SKM-1 (cell line): ENCODE measurements at regions not wholly inside any gene's neighbourhood (a gene's known extent, or its start where the extent isn't known, plus 50 kb on each side); places are given as distances from the start of the nearest gene placed in this dataset.

Experiments
- DNase-seq: peaks from one replicate; lab custom pipeline; 2025; ENCODE audit not compliant: unreplicated experiment; lab: John Stamatoyannopoulos, UW

DNA sequence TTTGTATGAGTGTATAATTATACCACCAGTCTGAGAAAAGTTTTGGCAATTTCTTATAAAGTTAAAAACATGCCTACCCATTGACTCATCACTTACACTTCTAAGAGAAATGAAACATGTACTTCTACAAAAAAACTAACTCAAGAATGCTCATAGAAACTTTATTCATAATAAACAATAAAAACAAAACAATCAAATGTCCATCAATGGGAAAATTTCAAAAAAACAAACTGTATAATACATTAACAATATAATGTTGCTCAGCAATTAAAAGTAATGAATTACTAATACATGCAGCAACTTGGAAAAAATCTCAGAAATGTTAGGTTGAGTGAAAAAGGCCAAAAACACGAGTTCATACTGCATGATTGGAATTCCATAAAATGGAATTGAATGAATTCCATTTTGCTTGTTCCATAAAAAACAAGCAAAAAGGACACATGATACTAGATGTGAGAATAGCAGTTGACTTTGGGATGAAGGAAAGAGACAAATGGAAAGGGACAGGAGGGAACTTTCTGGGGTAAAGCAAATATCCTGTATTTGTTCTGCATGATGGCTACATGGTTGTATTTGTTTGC, 726.6 kb downstream of the RFPL4B start:
- no peak for DNase-seq

DNA sequence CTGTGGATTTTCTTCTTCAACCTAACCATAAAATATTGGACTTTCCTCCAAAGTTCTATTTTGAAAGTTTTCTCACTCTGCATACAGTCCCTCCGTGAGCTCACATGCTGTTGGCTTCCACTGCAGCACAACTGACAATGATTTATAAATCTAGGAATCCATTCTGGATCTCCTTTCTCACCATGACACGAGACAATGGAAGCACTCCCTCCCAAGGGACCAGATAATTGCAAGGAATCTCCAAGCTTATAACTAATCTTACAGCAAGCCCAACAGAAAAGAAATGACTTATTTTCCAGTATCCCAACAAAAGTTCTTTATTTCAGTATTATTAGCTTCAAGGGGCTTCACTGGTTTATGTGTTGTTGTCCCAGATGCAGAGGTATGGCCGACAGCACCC, 729.0 kb downstream of the RFPL4B start:
- no peak for DNase-seq

DNA sequence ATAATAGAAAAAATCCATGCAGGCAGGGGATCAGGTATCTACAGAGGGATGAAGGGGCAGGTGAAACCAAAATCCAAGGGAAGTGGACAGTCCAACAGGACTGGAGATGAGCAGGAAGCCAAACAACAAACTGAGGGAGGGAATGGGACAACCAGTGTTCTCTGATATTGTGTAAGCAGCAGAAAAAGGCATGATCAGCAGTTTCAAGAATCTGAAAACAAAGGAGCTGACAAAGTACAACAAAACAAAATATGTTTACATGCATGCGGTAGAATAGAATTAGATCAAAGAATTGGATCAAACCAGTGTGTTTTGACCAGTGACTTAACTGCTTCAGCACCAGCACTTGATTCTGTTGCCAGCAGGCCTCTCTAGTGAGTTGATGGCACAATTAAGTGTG, 729.7 kb downstream of the RFPL4B start:
- no peak for DNase-seq

DNA sequence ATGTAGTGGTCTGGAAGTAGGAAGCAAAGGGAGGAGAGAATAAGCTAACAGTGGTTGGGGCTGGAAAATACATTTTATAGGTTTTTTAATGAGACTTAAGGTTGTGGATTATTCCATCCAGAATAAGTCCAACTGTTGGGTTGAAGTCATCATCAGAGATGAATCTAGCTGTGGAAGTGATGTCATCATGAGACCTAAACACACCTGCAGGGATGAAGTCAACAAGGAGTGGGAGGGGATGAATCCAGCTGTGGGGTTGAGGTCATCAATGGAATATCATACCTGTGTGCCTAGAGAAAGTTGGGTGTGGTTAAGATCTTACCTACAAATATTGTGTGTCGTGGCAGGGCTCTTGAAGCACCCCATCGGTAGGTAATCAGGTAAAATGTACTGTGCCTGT, 730.7 kb downstream of the RFPL4B start:
- DNase-seq, result no peak

DNA sequence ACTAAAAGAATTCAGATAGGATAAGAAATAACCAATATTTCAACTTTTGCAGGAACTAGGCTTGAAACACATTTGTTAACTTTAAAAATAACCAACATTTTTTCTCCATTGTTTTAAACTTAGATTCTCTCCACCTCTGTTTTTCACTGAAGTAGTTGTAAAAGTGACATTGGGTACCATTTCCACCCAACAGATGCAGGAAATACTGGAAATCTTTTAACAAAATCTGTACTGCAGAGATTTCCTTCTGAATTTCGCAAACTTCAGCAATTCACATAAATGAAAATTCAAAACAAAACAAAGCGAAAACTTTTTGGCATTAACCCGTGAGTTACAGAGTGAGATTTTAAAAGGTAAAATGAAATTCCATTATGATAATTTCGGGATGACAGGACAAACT, 731.7 kb downstream of the RFPL4B start:
- no peak for DNase-seq

DNA sequence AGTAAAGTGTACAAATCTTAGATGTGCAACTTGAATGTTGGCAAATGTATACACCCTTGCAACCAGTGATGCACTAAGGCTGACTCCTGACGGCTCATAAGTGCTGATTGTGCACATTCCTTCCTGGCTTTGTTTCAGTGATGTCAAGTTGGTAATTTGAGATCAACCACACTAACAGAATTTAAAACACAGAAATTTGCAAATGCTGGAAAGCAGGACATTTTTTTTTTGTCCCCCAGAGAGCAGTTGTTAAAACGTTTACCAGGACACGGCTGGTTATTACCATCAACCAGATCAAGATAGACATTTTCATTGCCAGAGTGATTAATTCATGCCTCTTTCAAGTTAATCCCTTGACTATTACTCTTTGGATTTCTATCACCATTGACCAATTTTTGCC, 735.6 kb downstream of the RFPL4B start:
- no peak for DNase-seq

DNA sequence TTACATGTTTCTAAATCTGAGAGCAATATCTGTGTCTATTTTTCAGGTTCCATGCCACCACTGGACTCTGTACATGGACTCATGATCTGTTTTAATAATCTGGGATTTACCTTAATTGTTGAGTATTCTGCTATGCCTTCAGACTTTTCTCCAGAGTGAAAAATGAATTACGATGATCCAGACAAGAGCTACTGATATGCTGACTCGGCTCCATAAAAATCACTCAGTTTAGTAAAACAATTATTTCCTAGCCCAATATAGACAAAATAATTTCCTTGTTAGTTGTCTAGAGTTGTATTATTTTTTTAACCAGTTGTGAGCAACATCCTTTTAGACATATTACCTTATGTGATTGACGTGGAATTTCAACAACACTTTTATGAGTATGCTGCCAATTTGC, 736.8 kb downstream of the RFPL4B start:
- no peak for DNase-seq

DNA sequence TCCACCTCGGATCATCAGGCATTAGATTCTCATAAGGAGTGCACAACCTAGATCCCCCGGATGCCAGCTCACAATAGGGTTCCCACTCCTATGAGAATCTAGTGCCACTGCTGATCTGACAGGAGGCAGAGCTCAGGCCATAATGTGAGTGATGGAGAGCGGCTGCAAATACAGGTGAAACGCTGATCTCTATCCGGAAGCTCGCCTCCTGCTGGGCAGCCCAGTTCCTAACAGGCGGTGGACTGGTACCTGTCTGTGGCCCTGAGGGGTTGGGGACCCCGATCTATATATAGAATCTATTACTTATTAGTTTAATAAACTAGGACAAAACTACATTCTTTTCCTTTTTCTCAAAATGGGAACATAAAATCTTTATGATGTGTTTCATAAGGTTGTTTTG, 741.9 kb downstream of the RFPL4B start:
- no peak for DNase-seq

DNA sequence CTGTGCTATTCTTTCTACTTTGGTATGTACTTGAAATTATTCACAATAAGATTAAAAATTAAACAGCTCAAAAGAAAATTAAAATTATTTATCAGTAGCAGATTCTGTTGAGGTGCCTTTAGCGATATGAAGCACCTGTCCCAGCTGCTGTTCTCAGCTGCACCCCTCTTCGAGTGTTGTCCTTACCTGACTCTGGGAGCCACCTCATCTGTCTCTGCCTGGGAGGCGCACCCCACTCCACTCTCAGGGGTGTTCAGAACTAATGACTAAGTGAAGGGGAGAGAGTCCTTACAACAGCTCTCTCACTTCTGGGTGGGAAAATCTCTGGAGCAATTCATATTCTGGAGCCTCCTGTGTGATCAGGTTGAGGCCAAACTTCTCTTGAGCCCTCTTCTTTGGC, 745.7 kb downstream of the RFPL4B start:
- DNase-seq, result no peak

DNA sequence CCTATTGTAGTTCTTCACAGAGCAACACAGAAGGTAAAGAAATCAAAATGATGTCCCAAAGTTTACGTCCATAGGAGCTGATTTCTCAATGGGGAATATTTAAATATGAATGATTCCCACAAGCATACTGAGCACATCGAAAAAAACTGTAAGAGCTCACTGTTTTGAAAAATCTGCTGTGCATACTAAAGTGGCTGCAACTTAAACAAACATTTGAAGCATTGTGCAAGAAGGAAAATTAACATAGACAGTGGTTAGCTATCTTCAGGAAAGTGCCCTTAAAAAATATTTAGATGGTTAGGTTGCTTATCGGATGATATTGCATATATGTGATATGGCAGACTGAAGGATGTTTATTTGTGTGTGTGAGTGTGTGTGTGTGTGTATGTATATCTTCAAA, 747.6 kb downstream of the RFPL4B start:
- DNase-seq, result no peak

DNA sequence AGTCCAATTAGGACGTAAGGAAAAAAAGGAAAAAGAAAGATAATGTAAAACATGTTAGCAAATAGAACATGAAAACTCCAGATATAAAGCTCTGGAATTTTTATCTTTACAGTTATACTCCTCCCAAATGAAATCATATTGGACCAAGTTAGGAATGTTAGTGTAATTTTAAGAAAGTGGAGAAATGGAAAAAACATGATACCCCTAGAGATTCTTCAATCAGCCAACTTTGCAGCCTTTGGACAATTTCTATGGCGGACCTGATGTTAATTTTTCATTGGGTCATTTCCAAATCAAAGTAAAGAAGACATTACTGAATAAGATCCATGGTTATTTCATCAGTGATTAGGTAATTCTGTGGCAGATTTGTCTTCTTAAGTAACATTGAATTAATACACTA, 748.7 kb downstream of the RFPL4B start:
- DNase-seq, result no peak

DNA sequence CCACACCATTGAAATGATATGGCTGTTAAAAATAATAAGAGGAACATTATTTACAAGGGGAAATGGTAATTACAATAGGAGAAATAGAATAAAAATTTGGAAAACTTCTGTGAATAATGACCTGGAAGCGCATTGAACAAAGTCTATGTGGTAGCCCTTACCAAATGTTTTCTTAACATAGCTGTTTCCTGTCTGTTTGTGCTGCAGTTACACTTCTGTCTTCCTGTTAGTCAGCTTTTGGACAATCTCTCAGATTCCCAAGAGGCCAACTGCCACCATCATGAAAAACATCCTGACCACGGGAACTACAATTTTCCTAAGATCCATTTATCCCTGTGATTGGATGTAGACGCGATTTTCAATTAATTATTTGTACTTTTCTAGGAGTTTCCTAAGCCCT, 754.4 kb upstream of the MARCKS start:
- DNase-seq, result no peak

DNA sequence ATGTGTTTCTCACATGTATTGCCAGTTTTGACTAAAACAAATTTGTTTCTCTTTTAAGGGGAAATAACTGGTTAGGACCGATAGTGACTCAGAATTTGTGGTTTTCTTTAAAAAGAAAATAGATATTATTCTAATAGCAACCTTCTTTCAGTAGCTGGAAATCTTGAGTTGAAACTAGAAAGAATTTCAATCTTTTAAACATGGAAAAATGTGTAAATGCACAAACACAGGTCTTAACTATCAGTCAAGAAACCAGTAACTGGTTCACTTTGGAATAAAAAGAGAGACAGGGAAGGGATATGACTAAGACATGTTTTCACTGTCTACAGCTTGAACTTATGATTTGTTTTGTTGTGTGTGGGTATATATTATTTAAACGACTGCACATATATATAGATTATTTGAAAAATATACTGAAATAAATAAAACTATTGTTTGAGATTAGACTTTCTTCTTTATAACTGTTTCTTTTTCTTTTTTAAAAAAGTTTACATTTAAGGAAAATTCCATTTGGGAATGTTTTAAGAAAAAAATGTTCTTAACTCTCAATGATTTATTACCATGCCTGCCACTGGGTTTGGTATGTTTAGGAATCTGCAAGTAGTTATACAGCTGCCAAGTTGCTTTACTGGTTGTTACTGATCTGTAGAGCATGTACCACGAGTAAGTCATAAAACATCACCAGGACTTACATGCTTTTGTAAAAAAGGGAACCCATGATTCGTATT, 753.3 kb upstream of the MARCKS start:
- DNase-seq, result no peak

DNA sequence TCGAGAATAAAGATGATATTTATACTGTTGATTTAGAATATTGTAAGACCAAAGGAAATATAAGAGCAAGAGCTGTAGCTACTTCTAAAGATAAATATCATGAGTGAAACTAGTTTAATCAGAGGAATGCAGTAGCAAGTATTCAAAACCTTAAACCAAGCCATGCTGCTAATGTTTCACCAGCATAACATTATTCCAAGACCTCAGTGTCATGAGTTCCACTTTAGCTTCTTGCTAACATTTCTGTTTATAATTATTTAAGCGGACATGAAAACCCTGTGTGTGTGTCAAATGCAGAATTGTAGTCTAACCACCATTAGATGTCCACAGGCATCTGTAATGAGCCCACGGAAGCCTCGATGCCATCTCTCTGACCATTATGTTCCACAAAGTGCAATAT, 752.6 kb upstream of the MARCKS start:
- DNase-seq, result no peak

DNA sequence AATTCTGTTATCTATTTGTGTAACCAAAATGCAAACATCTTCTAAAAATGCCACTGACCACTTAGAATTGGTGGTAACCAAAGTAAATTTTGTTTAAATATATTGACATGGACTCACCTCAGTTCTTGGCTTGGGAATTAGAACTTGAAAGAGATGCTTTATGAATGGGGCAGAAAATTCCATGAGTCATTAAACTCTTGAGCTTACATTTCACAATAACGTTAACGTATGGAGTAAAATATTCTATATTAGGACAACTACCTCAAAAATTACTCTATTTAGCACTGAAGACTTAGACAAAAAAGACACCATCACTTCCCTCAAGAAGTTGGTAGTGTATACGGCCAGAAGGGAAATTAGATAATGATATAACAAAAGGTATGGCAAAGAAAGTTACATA, 752.2 kb upstream of the MARCKS start:
- no peak for DNase-seq

DNA sequence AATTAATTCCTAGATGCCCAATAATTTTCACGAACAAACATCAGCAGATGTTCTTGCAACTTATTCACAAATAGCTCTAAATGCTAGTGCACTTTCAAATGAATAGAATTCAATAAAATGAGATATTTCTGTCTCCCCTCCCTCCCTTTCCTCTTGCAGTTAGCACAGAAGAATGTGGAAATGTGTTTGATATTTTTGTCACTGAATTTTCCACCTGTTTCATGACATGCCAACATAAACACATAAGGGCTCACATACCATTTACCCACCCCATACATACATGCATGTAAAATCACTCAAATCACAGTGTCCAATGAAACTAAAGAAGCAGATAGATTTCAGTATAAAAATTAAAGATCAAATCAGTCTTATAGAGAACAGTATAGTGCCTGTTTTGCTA, 746.9 kb upstream of the MARCKS start:
- DNase-seq, result no peak

DNA sequence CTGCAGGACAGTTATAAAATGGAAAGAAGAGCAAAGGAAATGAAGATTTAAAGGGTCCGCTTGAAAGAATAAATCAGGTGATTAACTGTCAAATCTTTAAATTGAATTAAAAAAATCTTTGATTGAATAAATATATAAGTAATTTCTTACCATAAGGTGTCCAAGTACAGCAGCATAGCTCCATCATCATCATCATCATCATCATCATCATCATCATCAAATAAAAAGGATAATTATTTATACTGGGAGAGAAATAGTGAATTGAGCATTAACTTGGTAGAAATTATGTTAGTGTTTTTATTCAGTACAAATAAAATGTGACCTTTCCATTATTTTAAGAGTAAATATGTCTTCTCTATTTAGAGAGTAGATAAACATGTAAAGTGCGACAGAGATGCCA, 745.6 kb upstream of the MARCKS start:
- DNase-seq, result no peak

DNA sequence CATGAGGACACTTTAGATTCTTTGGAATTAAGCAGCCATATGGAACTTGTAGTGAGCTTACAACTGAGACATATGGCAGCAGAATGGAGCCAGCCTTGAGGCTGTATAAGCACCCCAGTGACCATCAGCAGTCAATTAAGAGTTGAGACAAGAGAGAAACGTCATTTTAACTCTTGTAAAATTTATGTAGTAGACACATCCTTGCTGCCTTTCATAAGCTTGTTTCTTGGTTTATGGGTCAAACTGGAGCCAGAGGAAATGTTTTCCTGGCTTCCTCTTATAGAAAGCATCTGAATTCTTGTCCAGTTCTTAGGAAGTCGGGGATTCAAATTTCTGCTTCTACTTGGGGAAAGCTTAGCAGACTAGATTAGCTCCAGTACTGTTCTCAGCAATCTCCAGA, 745.1 kb upstream of the MARCKS start:
- no peak for DNase-seq

DNA sequence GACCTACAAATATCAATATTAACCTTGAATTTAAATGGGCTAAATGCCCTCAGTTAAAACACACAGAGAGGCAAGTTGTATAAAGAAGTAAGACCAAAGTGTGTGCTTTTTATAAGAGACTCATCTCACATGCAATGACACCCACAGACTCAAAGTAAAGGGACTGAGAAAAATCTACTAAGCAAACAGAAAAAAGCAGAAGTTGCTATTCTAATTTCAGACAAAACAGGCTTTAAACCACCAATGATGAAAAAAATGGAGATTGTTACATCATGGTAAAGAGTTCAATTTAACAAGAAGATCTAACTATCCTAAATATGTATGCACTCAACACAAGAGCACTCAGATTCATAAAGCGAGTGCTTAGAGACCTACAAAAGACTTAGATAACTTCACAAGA, 741.9 kb upstream of the MARCKS start:
- peak; percentile 3 for DNase-seq

DNA sequence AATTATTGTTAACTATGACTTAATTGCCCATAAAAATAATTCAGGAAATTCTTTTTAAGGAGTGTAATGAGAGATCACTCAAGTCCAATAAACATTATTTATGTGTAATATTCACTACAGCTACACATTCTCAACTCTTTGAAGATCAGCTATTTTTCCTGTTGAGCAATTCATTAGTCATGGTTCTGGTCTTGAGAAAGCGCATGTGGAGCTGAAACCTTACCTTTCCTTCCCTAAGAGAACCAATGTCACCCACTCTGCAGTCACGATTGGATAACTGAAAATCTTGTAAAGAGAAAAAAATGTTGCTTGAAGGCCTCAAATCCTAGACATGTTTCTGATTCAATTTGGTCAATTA, 736.9 kb upstream of the MARCKS start:
- DNase-seq, result peak; percentile 3

DNA sequence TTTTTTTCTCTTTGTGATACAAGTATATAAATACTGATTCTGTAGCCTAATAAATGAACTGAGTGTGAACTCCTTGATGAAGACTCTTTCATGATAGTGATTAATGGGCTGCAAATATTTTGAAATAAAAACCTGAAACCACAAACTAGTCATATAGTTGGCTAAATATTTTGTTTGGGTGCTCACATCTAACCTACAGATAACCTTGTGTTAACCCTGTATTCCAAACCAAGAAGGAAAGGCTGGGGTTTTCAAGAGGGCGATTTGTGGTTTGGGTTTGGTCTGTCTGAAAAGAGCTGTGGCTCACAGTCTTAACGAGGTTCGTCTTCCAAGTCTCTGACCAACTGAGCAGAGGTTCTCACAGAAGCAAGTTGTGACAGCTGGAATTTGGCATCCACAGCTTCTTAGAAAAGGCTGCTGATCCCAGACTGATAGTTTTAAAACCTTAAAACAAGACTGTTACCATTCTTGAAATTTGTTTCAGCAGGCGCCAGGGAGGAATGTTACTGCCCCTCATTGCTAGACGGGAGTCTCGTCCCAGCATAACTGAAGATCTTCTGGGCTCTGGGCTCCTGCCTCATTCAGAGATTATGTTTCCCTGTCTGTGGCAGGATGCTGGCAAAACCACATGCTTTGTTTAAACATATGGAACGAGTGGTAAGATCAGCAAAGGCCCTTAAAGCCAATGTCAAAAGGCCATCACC, 736.4 kb upstream of the MARCKS start:
- DNase-seq, result peak; percentile 7

DNA sequence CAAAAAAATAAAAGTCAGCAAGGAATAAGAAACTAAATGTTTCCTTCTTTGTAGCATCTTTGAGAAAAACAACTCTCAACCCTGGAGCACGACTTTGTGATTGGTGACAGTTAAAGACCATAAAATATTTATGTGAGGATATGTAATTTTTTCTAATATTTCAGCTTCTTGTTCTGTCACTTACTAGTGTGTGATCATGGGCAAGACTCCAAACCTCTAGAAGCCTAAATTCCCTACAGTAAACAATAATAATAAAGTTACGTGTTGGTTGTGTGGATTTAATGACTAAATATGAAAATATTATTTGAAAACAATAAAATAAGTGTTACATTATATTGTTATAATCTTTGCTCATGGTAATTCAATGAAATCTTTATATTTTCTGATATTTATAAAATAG, 735.6 kb upstream of the MARCKS start:
- no peak for DNase-seq

DNA sequence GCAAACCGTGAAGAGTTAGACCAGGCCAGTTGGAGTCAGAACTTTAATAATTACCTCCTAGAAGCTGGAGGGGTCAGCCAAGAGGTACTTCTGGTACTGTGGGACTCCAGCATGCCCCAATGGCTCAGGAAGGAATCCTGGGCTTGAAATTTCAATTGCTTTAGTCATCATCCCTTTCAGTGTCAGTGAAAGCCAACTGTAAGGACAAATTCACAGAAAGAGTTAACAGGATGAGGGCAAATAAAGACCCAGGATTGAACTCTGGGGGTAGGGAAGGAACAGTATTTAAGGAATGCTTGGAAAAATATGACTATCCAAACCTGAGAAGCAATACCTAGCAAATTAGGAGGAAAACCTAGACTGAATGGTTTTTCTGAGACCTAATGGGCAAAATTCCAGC, 735.1 kb upstream of the MARCKS start:
- no peak for DNase-seq
